ENCODE measurements at regions not wholly inside any gene's neighbourhood (a gene's known extent, or its start where the extent isn't known, plus 50 kb on each side); places are given as distances from the start of the nearest gene placed in this dataset.
"Not testable (repeated sequence)": the region's sequence is repeated elsewhere in the genome, so short reads cannot be mapped to it uniquely, and the experiment has no call there.

- DNase-seq (ENCODE audit: low read depth in 2 of 2, low spot score in 1 of 2): no peak
These were observed 125.3 kb upstream of the CADM1 start for GRCh38 chr11:115629456-115630015.

- DNase-seq (ENCODE audit: low read depth in 2 of 2, low spot score in 1 of 2): no peak
These were observed 123.6 kb upstream of the CADM1 start for GRCh38 chr11:115627666-115628460.

GRCh38 chr11:115627071-115627470, 122.9 kb upstream of the CADM1 start:
- no peak for DNase-seq (ENCODE audit: low read depth in 2 of 2, low spot score in 1 of 2)

- no peak for DNase-seq (ENCODE audit: low read depth in 2 of 2, low spot score in 1 of 2)
These were observed 122.2 kb upstream of the CADM1 start for GRCh38 chr11:115626414-115626813.

- DNase-seq (ENCODE audit: low read depth in 2 of 2, low spot score in 1 of 2): no peak
These were observed 121.3 kb upstream of the CADM1 start for GRCh38 chr11:115625502-115625901.

- DNase-seq (ENCODE audit: low read depth in 2 of 2, low spot score in 1 of 2): no peak
These were observed 119.8 kb upstream of the CADM1 start for GRCh38 chr11:115624065-115624464.

GRCh38 chr11:115623021-115623451, 118.8 kb upstream of the CADM1 start:
- DNase-seq (ENCODE audit: low read depth in 2 of 2, low spot score in 1 of 2): no peak

GRCh38 chr11:115618428-115618827, 114.2 kb upstream of the CADM1 start:
- no peak for DNase-seq (ENCODE audit: low read depth in 2 of 2, low spot score in 1 of 2)

- DNase-seq (ENCODE audit: low read depth in 2 of 2, low spot score in 1 of 2): no peak
These were observed 113.6 kb upstream of the CADM1 start for GRCh38 chr11:115617767-115618166.

GRCh38 chr11:115616971-115617370, 112.8 kb upstream of the CADM1 start:
- DNase-seq (ENCODE audit: low read depth in 2 of 2, low spot score in 1 of 2): no peak

- no peak for DNase-seq (ENCODE audit: low read depth in 2 of 2, low spot score in 1 of 2)
These were observed 109.9 kb upstream of the CADM1 start for GRCh38 chr11:115613986-115614632.

GRCh38 chr11:115613004-115613403, 108.8 kb upstream of the CADM1 start:
- no peak for DNase-seq (ENCODE audit: low read depth in 2 of 2, low spot score in 1 of 2)

- DNase-seq (ENCODE audit: low read depth in 2 of 2, low spot score in 1 of 2): no peak
These were observed 108.0 kb upstream of the CADM1 start for GRCh38 chr11:115612046-115612730.

- no peak for DNase-seq (ENCODE audit: low read depth in 2 of 2, low spot score in 1 of 2)
These were observed 107.1 kb upstream of the CADM1 start for GRCh38 chr11:115611343-115611742.

GRCh38 chr11:115610908-115611307, 106.7 kb upstream of the CADM1 start:
- DNase-seq (ENCODE audit: low read depth in 2 of 2, low spot score in 1 of 2): no peak

- not testable (repeated sequence) for DNase-seq (ENCODE audit: low read depth in 2 of 2, low spot score in 1 of 2)
These were observed 106.0 kb upstream of the CADM1 start for GRCh38 chr11:115610234-115610633.

- DNase-seq (ENCODE audit: low read depth in 2 of 2, low spot score in 1 of 2): no peak
These were observed 104.8 kb upstream of the CADM1 start for GRCh38 chr11:115608976-115609375.

- no peak for DNase-seq (ENCODE audit: low read depth in 2 of 2, low spot score in 1 of 2)
These were observed 103.5 kb upstream of the CADM1 start for GRCh38 chr11:115607621-115608221.

GRCh38 chr11:115606498-115607220, 102.4 kb upstream of the CADM1 start:
- DNase-seq (ENCODE audit: low read depth in 2 of 2, low spot score in 1 of 2): no peak

- no peak for DNase-seq (ENCODE audit: low read depth in 2 of 2, low spot score in 1 of 2)
These were observed 101.8 kb upstream of the CADM1 start for GRCh38 chr11:115605871-115606497.
